Iris pigment epithelial cell (primary cell): ENCODE measurements at regions not wholly inside any gene's neighbourhood (a gene's known extent, or its start where the extent isn't known, plus 50 kb on each side); places are given as distances from the start of the nearest gene placed in this dataset.

Source experiments
- DNase-seq: peaks from one replicate; pipeline ENCODE4 v3.0.0-alpha.2; 2011; ENCODE audit warnings: low read depth

DNA sequence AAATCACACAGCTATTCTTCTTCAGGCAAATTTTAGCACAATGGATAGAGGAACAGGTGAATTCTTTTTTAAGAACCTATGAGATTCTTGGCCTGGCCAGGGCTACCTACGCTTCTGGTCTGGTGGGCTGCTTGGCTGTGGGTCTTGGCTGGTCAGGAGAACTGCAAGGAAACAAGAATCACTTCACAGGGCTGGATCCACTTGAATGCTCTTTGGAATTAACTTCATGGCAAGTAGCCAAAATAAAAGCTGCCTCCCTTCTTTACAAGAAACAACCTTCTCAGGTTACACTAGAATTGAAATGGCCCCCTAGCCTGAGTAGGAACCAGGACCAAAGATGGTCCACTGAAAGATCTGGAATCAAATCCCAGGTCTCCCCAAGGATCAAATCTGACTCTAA is 519.1 kb downstream of the IQCM start:
- DNase-seq: peak; percentile 13

DNA sequence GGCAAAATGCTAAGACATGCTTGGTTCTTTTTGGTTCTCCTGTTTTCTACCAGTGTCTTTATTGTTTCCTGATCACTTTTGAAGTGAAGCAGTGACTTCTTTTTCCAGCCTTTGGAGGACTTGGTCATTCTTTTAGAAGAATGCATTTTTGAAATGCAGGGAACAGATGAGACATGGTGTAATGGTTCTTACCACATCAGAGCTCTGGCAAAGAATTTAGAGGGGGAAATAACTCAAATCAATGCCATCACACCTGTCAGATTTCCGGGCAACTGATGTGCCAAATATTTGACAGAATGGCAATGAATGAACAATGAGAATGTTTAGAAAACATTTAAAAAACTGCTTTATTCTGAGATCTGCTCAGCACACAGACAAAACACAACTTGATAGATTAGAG is 519.6 kb downstream of the IQCM start:
- DNase-seq: no peak

DNA sequence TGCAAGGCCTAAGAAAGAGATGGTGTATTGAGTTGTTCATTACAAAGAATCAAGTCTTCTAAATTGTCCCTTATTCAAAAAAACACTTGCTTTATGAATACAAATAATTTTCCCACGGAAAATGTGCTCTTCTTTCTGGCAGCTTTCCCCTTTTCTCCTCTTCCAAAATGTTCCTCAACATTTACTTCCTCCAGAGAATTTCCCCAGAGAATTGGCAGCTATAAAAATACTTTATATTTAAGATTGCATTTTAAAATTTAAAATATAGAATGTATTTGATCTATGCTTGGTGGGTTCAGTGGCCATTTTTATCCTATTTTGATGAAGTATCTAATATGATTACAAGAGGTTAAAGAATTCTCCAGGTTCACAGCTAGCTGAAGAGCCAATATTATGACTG is 521.0 kb downstream of the IQCM start:
- no peak for DNase-seq

DNA sequence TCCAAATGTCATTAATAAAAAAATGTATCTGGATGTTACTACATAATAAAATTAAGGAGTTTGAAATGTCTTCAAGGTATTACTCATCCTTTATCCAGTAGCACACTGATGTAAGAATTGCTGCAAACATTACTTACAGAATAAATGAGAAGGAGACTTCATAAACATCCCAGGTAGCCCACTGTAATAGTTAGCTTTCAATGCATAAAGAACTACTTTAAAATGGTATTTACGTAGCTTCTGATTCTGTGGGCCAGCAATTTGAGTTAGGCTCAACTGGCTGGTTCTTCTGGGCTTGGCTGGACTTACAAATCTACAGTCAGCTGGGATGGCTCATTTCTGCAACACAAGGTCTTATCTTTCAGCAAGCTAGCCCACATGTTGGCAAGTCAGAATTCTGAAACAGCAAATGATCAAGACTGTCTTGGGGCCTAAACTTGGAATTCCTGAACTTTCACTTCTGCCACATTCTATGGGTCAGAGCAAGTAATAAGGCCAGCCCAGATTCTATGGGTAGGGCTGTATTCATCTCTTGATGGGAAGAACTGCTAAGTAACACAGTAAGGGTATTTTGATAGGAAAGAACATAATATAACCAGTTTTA is 522.5 kb downstream of the IQCM start:
- DNase-seq: no peak

DNA sequence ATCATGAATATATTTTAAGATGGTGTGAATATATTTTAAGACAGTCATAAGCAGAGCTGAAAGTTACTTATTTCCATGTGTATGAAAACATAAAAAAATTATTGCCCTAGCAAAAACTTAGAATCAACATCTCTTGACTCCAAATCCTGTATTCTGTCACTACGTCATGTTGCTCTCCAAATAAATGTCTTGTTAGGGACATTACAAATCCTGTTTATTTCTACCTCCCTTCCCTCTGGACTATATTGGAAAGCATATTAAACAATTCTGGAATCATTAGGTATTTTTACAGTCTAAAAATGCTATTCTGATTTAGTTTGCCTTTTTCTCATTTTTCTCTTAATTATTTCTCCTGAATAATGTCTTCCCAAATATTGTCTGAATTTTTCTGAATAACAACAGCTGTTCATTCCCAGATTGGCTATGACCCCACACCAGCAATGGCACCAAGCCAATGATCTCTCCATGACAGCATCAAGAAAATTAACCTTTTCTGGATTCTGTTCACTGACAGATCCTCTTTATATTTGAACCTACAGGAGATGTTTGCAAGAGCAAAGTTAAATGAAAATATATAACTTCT is 523.1 kb downstream of the IQCM start:
- no peak for DNase-seq

DNA sequence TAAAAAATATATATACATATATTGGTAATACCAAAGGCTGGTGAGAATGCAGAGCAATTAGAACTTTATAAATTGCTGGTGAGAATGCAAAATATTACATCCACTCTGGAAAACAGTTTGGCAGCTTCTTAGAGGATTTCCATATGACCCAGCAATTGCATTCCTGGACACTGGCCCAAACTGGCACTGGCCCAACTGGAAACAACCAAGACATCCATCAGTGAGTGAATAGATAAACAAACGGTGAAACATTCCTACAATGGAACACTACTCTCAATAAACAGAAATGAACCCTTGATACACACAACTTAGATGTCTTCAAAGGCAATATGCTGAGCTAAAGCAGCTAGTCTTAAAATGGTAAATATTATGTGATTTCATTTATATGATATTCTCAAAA is 524.2 kb downstream of the IQCM start:
- DNase-seq: peak; percentile 51

DNA sequence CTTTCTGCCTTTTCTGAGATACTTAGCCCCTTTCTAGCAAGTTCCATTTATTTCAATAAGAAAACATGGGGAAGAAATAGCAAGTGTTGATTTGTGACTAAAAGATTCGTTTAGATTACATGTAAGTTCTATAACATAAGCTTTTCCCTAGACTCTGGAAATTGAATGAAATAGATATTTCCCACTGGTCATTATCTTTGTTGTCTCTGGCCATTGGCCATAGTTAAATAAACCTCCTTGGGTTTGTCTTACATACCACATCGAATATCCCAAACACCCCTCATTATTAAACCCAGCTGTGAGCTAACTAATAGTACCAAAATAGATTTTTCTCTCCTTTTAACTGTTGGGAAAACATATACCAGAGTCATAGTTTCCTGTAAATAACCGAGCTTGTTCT is 534.8 kb downstream of the IQCM start:
- no peak for DNase-seq

DNA sequence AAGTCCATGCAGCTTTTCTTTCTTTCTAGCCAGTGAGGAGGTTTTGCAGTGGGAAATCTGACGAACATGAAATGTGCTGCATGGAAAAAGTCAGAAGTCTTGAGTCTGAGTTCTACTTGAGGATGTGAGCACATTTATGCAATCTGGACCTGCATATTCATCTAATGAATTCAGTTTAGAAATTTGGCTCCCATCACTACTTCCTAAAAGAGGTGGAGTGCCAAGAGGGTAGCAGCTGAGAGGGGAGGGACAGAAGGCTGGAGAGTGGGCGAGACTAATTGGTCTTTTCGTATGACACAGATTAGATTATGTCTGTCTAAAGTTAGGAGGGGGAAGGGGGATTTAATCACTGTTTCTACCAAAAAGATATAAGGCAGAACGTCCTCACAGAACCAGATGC is 535.9 kb downstream of the IQCM start:
- no peak for DNase-seq

DNA sequence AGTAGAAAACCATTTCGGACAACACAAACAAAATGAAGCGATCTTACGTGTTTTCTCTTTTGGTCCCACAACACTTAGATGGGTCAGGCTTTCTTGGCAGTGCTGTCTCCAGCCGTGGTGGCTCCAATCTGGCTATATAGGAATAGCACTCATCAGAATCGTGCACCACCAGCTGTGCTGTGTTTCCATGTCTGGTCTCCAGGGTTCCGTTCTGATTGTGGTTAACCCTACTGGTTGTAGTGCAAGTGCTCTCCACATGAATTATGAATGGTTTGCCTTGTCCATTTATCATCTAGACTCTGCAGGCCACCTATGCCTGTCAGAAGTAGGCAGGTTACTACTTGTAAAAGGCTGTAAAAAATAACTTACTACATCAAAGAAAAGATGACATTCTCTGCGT is 536.3 kb downstream of the IQCM start:
- DNase-seq: no peak

DNA sequence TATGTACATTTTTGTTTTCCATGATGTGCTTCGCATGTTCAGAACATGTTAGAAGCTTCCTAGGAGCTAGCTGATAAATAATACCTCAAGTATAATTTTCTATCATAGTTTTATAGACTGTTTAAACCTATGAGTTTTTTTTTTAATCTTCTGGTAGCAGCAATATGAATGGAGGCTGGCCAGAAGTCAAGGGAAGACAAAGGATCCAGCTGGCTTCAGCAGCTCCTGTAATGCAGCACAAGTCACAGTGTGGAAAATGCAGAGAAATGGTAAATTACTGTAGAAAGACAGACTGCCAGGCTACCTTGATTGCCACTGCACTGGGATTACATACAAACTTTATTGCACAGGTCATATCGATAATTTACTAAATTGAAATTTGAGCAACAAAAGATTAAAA is 537.9 kb downstream of the IQCM start:
- no peak for DNase-seq

DNA sequence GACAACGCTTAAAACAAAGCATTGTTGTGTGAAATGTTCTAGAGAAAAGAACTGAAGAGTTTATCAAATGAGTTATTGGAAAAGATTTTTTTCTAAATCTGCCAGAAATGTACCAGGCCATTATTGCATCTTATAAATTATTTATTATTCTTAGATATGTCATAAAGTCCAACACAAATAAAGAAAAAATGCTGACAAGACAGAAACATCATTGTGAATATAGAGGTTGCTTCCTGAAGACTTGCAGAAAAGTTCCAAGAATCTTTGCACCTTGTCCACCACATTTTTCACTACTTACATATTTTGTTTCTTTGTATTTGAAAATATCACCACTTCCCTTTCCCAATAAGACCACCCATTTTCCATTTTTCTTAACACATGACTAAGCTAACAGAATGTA is 545.8 kb downstream of the IQCM start:
- no peak for DNase-seq

DNA sequence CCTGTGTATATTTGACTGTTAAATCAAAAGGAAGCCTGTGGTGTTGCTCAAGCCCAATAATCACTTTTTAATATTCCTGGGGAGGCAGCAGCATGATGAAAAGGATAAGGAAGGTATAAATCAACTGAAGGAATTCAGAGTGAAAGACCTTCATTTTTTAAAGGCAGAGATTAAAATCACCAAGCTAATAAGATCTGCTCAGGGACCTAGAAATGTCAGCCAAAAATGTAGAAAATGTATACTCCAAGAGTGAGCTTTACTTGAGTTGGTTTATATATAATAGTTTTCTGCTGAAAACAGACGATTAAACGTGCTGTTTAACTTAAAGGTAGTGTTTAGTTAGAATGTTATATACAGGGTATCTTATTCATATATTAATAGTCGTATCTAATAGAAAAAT is 549.3 kb downstream of the IQCM start:
- no peak for DNase-seq

DNA sequence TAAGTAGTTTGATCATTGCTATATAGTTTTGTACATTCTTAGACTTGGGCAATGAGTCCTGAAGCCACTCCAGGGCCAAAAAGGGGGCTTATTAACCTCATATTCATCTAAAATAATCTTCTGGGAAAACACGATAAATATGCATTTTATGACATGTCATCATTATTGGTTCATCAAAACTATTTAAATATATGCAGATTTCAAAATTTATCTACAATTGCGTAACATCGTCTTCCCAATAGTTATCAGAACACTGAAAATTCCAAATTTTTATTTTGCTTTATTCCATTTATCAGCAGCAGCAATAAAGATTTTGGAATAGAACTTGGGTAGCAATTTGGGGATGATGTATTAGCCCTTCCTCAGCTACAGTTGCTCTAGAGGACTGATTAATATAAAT is 550.0 kb downstream of the IQCM start:
- no peak for DNase-seq

DNA sequence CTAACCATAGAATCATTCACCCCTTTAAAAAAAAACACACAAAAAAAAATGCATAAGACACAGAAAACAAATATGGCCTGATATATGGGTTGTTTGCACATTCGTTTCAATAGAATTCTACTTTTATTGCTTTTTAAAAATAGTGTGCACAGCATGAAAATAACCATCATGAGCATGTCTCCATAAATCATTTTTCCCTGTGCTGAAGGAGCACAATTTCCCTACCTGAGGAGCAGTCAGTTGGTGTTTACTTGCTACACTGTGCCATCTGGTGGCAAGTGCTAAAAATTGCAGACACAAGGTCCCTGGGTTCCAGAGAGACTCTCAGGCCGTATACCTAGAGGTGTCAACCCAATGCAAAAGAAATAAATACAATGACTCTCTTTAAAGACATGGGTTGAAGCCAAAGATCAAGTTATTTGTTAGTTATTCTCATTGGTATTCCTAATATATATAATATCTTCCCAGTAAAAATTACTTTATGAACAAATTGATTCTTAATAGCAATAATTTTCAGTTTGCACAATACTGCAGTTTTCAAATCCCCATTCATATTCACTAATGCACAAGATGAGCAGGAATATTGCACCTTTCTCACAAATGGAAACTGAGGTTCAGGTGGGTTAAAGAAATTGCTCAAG is 551.4 kb downstream of the IQCM start:
- DNase-seq: peak; percentile 60

DNA sequence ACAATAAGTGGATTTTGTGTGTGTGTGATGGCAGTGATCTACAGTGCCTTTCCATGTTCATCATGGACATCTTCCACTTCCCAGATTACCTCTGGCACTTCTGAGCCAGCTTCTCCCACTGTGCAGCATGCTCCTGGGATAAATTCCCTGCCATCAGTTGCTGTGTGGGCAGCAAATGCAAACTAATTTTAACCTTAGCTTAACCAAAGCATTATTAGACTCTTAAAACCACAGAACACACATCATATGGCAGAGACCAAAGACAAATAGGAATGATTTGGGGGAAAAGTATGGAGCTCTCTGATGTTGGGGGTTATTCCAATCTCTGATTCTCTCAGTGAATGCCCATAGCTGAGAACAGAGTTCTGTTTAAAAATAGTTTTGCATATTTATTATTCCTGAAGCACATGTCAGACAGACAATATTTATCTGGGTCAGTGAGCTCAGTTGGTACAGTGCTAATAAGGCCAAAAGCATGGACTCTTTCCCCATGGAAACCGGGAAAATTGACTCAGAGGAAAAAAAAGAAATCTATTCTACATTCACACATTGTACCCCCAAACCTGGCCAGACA is 567.4 kb downstream of the IQCM start:
- DNase-seq: no peak

DNA sequence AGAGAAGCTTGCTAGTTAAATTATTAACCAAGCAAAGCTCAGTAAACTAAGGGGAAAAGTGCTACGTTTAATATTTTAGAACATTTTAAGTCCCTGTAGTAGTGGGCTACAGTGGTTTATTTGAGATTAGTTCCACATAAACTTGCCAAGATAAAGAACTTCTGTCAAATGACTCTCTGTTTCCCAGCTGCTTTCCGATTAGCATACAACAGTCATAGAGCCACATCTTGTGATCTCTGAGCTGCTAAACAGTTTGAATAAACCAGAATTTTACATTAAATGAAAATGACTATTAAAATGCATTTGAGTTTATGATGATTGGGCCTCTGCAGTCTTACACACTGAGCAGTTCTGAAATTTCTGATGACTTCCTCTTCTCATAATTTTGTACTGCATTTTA is 568.5 kb downstream of the IQCM start:
- no peak for DNase-seq

DNA sequence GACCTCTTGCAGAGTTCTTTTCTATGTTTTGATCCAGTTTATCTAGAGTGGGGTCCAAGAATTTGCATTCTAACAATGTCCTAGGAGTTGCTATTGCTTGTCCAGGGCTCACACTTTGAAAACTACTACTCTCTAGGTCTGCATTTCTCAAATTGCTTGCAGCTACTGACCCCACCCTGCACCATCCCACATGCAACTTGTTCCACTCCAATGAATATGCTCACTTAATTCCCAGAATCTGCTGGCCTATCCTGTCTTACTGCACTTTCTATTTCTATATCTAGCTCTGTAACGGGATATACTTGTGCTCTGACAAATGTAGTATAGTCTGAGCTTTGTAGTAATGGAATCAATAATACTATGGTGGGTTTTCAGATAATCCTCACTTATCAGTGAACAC is 570.3 kb downstream of the IQCM start:
- no peak for DNase-seq

DNA sequence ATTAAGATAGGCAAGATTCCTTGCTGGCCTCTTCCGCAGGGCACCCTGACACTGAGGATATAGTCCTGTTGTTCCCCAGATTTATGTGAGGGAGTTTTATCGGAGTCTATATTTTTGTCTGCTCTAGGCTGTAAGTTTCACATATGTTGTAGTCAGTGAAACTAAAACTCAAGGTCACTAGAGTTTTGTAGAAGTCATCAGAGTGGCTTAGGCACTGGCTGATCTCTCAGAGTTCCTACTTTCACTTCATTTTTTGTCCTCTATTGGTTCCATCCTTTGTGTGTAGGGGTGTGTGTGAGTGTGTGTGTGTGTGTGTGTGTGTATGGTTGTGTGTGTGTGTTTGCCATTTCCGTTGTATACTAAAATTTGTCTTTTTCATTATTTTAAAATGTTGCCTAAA is 577.5 kb downstream of the IQCM start:
- no peak for DNase-seq

DNA sequence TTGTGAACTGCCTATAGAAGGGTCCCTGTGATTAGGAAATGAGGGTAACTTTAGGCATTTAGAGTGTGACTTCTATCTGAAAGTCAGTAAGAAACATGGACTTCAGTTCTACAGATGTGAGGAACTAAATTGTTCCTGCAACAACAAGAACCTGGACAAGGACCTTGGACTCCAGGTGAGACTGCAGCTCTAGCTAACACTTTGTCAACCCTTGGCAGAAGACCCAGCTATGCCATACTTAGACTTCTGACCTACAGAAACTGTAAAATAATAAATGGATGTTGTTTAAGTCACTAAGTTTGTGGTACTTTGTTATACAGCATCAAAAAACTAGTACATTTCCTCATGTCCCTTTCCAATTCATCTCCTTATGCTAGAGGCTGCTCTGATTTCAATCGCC is 580.8 kb downstream of the IQCM start:
- DNase-seq: no peak

DNA sequence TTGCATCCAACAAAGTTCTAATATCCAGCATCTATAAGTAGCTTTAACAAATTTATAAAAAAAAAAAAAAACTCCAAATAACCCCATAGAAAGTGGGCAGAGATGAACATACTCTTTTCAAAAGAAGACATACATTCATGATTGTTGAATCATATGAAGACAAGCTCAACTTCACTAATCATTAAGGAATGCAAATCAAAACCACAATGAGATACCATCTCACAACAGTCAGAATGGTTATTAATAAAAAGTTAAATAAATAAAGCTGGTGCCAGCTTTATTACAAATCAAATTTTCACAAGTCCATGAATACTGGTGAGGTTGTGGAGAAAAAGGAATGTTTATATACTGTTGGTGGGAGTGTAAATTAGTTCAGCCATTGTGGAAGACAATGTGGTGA is 592.0 kb downstream of the IQCM start:
- peak; percentile 53 for DNase-seq

DNA sequence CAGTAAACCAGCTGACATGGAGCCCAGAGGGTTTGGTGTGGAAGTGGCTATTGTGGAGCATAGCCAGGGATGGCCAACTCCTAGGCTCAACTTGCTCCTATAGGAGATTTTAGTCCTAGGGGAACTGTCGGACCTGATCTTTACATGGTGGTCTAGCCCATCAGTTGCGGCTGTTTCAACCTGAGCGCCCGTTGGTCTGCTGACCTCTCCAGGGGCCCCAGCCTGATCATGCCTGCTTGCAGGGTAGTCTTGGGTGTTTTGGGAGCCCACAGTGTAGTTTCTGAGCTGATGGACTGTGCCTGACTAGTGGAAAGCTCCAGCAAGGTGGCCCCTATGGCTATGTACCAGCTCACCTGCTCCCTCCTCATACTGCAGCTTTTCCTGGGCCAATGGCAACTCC is 597.0 kb downstream of the IQCM start:
- no peak for DNase-seq

DNA sequence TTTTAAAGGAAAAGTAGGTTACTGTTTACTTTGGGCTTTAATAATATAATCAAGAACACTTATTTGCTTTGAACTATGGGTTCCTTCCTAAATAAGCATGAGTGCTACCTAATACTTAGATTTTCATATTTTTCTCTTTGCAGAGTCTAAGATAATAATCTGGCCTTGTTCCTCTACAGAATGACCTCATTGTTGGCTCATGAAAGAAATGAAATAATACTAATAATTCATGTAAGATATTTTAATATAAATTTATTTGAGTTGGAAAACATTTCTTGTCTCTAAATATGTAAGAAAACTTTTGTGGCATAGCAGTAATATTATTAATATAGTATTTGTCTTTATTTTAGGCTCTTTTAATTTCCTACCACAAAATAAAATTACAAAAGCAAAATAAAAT is 601.3 kb downstream of the IQCM start:
- no peak for DNase-seq

DNA sequence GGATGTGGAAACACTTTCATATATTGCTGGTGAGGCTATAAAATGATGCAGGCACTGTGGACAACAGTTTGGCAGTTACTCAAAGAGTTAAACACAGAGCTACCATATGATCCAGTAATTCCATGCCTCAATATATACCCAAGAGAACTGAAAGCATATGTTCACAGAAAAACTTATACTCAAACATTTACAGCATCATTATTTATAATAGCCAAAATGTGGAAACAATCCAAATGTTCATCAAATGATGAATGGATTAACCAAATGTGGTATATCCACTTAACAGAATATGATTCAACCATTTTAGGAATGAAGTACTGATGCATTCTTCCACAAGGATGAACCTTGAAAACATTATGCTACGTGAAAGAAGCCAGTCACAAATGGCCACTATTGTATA is 603.8 kb downstream of the IQCM start:
- no peak for DNase-seq
